ENCODE measurements at regions not wholly inside any gene's neighbourhood (a gene's known extent, or its start where the extent isn't known, plus 50 kb on each side); places are given as distances from the start of the nearest gene placed in this dataset.

- no peak for DNase-seq (ENCODE audit: low read depth, low spot score)
These were observed 358.5 kb downstream of the WDR72 start for GRCh38 chr15:53400986-53401385.

- no peak for DNase-seq (ENCODE audit: low read depth, low spot score)
These were observed 362.3 kb downstream of the WDR72 start for GRCh38 chr15:53397041-53397616.

- DNase-seq (ENCODE audit: low read depth, low spot score), result no peak
These were observed 363.6 kb downstream of the WDR72 start for GRCh38 chr15:53395871-53396270.

- no peak for DNase-seq (ENCODE audit: low read depth, low spot score)
These were observed 368.9 kb downstream of the WDR72 start for GRCh38 chr15:53390549-53390948.

- DNase-seq (ENCODE audit: low read depth, low spot score), result no peak
These were observed 370.0 kb downstream of the WDR72 start for GRCh38 chr15:53389271-53390037.

- DNase-seq (ENCODE audit: low read depth, low spot score), result no peak
These were observed 375.0 kb downstream of the WDR72 start for GRCh38 chr15:53384417-53384816.

GRCh38 chr15:53378096-53378800, 381.2 kb downstream of the WDR72 start:
- DNase-seq (ENCODE audit: low read depth, low spot score), result no peak

- no peak for DNase-seq (ENCODE audit: low read depth, low spot score)
These were observed 391.7 kb downstream of the WDR72 start for GRCh38 chr15:53367740-53368139.

GRCh38 chr15:53360881-53361280, 398.6 kb downstream of the WDR72 start:
- DNase-seq (ENCODE audit: low read depth, low spot score), result no peak

GRCh38 chr15:53359038-53359437, 400.4 kb downstream of the WDR72 start:
- no peak for DNase-seq (ENCODE audit: low read depth, low spot score)

GRCh38 chr15:53354874-53355273, 404.6 kb downstream of the WDR72 start:
- DNase-seq (ENCODE audit: low read depth, low spot score), result no peak

- no peak for DNase-seq (ENCODE audit: low read depth, low spot score)
These were observed 408.1 kb downstream of the WDR72 start for GRCh38 chr15:53351373-53351772.

- DNase-seq (ENCODE audit: low read depth, low spot score), result no peak
These were observed 412.9 kb downstream of the WDR72 start for GRCh38 chr15:53346583-53346982.

GRCh38 chr15:53331328-53332190, 427.9 kb downstream of the WDR72 start:
- no peak for DNase-seq (ENCODE audit: low read depth, low spot score)

GRCh38 chr15:53328341-53328740, 431.1 kb downstream of the WDR72 start:
- DNase-seq (ENCODE audit: low read depth, low spot score), result no peak

GRCh38 chr15:53324061-53324460, 435.4 kb downstream of the WDR72 start:
- DNase-seq (ENCODE audit: low read depth, low spot score), result no peak

- no peak for DNase-seq (ENCODE audit: low read depth, low spot score)
These were observed 436.3 kb downstream of the WDR72 start for GRCh38 chr15:53323191-53323590.

GRCh38 chr15:53320816-53321215, 438.6 kb downstream of the WDR72 start:
- no peak for DNase-seq (ENCODE audit: low read depth, low spot score)

GRCh38 chr15:53312707-53313106, 446.8 kb downstream of the WDR72 start:
- DNase-seq (ENCODE audit: low read depth, low spot score), result no peak

GRCh38 chr15:53310709-53311108, 448.8 kb downstream of the WDR72 start:
- DNase-seq (ENCODE audit: low read depth, low spot score), result no peak

- no peak for DNase-seq (ENCODE audit: low read depth, low spot score)
These were observed 451.4 kb downstream of the WDR72 start for GRCh38 chr15:53307952-53308624.
